ENCODE measurements at regions not wholly inside any gene's neighbourhood (a gene's known extent, or its start where the extent isn't known, plus 50 kb on each side); places are given as distances from the start of the nearest gene placed in this dataset.

DNA sequence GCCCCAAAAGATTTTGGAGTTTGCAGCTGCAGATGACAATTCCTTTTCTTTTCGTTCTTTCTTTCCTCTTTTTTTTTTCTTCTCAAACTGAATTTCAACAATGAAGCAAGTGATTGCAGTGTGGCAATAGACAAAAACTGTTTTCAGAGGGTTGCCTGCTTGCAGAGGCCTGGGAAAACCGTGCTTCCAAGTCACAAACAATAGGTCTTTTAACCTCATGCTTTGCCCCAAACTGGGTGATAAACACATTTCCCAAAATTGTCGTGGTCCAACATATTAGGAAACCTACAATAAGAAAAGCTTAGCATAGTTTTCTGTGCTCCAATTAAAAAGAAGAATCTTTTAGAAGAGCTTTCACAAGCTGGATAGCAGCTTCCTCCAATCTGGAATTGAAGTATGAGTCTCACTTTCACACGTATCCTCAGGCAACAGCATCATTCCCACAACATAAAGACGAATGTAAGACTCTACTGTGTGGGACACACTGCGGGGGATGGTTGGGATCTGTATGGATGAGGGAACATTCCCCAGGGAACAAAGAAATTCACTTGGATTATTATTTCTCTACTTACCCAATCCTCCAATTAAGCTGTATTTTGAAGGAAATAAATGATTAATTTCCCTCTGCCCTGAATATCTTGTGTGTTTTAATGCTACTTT lies 656.1 kb downstream of the RNF144A start:
- DNase-seq (ENCODE audit: low spot score) = no peak

DNA sequence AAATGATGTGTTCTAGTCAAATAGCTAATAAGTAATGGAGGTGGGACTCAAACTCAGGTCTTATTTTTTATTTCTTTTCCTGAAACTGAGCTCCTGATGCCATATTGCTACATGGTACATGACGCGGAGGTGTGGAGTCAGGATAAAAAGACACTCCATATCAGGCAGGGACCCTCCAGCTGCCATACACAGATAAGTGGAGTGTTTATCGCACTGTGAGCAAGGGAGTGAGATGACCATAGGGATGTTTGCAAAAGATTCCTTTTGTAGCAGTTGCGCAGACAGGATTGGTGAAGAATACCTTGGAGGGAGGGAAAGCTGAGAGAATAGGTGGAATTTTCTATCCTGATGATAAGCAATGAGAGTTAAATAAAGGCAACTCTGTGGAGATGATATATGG lies 657.2 kb downstream of the RNF144A start:
- ATAC-seq (no peak), DNase-seq (ENCODE audit: low spot score) (no peak)

More for the DNA sequence above, 656.1 kb downstream of the RNF144A start:
- ATAC-seq = no peak

- no peak for ATAC-seq
- DNase-seq (ENCODE audit: low spot score) = no peak
Observed at GRCh38 chr2:7577769-7578168, 660.6 kb downstream of the RNF144A start.

DNA sequence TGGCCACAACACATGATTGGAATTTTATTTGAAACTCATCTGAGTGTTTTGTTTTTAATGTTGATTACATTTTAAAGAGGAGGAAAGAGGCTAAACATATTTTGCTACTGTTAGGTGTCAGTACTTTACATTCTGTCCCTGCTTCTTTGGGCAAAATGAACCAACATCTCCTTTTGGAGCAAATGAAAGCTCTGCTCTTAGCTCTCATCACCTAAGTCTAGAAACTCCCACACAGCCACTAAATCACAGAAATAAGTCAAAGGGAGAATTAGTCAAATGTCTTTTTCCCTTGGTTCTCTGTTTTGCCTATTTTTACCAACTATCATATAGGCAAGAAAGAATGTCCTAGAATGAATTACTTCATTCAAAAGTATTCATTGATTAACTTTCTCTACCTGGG lies 666.8 kb downstream of the RNF144A start:
- ATAC-seq (no peak), DNase-seq (ENCODE audit: low spot score) (no peak)

GRCh38 chr2:7586898-7587297 lies 669.7 kb downstream of the RNF144A start:
- ATAC-seq (no peak), DNase-seq (ENCODE audit: low spot score) (no peak)

- ATAC-seq (no peak), DNase-seq (ENCODE audit: low spot score) (no peak)
Observed at GRCh38 chr2:7588295-7588694, 671.1 kb downstream of the RNF144A start.

- DNase-seq (ENCODE audit: low spot score) (no peak), ATAC-seq (no peak)
Observed at GRCh38 chr2:7592618-7593140, 675.5 kb downstream of the RNF144A start.

DNA sequence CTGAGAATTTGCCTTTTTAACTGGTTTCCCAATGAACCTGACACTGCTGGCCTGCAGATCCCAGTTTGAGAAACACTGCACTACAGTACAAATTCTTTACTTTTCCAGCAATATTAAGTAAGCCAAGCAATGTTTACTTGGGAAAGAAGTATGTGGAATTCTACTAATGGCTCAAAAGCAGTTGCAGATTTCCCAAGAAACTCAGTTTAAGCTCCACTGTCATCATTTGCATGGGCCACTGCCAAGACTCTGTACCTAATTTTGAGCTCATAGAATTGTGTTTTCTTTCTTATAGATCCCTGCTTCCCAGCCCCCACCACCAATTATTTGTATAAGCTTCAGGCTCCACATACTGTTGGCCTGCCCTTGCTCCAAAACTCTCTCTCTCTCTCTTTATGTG lies 676.1 kb downstream of the RNF144A start:
- ATAC-seq = no peak
- no peak for DNase-seq (ENCODE audit: low spot score)

- DNase-seq (ENCODE audit: low spot score) = no peak
Observed at GRCh38 chr2:7594211-7594610, 677.0 kb downstream of the RNF144A start.

DNA sequence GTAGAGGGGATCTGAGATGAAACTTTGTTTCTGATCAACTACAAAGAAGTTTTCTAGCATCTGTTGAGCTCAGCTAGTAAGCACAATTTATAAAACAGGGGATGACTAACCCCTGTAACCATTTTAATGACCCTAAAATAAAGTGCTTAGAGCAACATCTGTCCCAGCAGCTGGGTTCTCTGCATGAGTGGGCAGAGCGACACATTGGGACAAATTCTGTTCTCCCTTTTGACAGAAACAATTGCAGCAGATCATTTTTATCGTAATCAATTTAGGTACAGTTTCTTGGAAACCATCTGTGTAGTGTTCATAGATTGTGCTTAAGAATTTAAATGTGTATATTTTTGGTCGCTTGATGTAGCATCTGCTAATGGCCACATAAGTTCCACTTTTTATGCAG lies 678.0 kb downstream of the RNF144A start:
- no peak for ATAC-seq

More at GRCh38 chr2:7594211-7594610, 677.0 kb downstream of the RNF144A start:
- ATAC-seq = no peak

DNA sequence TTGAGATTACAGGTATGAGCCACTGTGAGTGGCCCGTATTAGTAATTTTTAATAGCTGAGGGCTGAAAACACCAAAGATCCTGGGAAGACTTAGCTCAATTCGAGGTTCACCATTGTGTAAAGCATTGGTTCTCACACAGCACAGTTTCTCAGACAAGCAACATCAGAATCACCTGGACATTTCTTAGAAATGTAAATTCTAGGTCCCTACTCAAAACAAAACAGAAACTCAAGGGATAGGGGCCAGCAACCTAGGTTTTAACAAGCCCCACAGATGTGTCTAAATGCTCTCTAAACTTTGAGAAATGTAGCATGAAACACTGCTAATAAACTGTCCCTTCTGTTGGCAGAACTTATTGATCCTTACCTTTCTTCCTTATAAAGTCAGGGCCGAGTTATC lies 681.2 kb downstream of the RNF144A start:
- ATAC-seq = no peak
- DNase-seq (ENCODE audit: low spot score) = no peak

More for the DNA sequence above, 678.0 kb downstream of the RNF144A start:
- DNase-seq (ENCODE audit: low spot score) = no peak

DNA sequence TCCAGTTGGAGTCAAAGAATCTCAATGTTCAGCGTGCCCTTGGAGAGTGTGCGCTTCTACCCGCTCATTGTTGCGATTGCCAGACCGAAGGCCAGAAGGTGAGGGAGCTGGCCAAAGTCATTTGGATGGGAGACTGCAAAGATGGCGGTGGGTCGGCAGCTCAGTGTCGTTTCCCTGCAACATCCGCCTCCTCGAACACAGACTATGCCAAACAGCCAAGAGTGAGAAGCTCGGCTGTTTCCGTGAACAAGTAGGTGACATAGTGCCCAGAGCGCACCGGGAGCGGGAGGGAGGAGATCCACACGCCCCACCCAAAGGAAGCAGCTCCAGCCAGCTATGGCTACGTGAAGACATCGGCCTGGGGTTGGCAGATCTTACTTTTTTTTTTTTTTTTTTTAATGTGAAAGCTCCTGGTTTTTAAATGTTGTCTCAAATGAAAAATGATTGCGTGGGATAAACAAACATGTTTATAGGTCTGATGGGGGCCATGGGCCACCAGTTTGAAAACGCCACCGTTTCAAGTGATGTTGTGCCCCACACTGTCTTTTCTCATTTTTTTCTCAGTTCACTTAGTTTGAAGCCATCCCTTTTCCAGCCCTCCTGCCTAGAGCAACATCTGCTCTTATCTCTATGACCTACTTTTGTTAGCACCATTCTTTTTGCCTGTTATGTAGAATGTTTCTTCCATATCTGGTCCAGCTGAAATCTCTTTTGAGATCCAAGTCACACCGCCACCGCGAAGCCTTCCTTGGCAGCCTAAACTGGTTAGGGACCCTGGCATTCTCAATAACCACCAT lies 682.4 kb downstream of the RNF144A start:
- DNase-seq (ENCODE audit: low spot score) (no peak), ATAC-seq (no peak)

DNA sequence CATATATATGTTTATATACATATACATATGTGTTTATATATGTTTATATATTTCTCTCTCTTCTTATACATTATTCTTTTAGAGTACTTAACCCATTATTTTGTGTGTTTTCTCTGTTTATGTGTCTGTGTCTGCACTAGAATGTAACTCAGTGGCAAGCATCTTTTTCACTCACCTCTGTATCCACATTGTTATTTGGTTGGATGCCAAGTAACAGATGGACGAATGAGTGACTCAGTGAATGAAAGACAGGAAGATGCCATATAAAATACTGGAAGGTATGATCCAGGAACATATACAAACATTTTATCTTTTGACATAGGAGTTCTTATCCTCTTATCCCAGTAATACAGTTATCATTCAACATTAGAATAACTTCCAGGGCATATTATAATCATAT lies 684.8 kb downstream of the RNF144A start:
- DNase-seq (ENCODE audit: low spot score) = no peak
- no peak for ATAC-seq

- ATAC-seq (no peak), DNase-seq (ENCODE audit: low spot score) (no peak)
Observed at GRCh38 chr2:7604456-7604855, 687.2 kb downstream of the RNF144A start.

DNA sequence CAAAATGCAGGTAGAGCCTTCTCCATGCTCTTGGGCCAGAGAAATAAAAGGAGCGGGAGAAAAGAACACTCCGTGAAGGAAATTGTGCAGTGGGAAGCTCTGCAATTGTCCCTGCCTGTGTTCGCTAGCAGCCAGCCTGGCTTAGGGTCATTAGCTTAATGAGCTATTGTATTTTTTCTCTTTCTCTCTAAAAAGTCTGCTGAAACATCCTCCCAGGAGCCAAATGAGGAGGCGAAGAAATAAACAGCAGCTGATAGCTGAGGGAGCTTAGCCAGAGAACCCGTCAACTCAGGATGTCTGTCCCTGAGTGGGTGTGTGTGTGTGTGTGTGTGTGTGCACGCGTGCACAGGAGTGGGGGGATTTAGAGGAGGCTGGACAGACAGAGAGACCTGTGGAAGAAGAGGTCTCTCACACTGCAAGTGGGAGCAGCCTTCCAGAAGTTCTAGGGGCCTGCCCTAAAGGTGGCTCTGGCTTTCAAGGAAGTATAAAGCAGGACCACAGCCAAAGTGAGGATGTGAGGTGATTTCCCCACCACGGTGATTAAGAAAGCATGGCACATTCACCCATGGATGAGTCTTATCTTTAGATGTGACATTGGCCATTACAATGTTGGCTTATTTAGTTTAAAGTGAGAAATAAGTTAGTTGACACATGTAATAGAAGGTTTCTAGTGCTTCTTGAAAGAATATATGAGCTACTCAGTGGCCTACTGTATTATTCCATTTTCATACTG lies 690.4 kb downstream of the RNF144A start:
- DNase-seq (ENCODE audit: low spot score) = no peak
- ATAC-seq = no peak

GRCh38 chr2:7609556-7609955 lies 692.3 kb downstream of the RNF144A start:
- DNase-seq (ENCODE audit: low spot score) = no peak
- ATAC-seq = no peak

DNA sequence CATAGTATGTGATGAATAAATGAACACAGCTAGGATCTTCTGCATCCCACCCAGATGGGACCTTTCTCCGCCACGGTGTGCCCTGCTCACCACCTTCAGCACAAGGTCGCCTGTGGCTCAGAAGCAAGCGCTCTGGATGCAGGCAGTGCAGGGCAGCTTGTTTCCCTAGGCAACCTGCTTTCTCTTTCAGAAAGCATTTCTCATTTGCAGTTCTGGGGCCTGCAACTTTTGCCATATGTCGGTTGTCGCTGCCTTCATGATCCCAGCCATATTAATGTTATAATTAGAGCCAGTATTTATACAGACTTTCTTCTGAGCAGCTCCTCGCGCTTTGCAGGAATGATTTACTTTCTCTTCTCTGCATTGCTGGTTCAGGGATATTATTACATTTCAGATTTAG lies 692.8 kb downstream of the RNF144A start:
- DNase-seq (ENCODE audit: low spot score) = no peak

DNA sequence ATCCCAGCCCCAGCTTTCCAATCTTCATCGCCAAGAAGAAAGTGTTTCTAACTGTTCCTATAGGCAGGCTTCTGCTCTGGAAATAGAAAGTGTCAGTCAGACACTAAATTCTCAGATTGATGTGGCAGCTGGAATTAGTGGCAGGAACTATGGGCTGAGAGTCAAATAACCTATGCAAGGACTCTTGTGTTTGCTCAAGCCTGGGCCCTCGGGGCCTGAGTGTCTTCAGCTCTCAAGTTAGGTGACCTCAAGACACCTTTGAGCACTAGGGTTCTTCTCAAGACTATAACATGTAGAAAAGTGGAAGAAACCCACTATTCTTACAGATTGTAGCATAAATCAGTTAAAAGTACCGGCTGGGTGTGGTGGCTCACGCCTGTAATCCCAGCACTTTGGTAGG lies 694.5 kb downstream of the RNF144A start:
- no peak for DNase-seq (ENCODE audit: low spot score)

More for the DNA sequence above, 692.8 kb downstream of the RNF144A start:
- ATAC-seq = no peak

DNA sequence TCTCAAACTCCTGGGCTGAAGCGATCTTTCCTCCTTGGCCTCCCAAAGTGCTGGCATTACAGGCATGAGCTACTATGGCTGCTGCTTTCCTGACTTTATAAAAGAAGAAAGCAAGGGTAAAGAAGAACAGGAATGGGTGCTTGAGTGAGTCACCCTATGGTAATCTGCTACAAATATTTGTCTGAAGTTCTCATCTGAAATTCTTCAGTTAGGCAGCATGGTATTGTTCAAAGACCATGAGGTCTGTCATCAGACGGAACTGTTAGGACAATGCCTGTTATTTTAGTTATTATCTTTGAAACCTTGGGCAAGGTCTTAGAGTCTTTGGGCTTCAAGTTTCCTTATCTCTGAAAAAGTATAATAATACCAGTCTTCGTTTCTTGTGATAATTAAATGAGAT lies 695.8 kb downstream of the RNF144A start:
- ATAC-seq (no peak), DNase-seq (ENCODE audit: low spot score) (no peak)

More for the DNA sequence above, 694.5 kb downstream of the RNF144A start:
- ATAC-seq = no peak

DNA sequence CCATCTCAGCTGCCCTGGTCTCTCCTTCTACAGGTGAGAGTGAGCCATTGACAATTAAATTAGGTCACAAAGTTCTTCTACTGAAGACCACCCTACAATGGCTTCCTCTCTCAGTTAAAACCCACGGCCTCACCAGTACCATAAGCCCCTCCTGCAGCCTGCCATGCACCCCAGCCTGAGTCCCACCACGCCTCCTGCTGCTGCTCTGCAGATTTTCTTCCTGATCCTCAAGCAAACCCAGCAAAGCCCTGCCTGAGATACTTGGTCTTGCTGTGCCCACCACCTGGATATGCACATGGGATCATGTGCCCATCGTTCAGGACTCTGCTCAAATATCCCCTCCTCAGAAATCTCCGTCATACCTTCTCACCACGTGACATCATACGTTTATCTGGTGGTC lies 696.6 kb downstream of the RNF144A start:
- ATAC-seq = no peak
- DNase-seq (ENCODE audit: low spot score) = no peak

GRCh38 chr2:7618031-7618430 lies 700.8 kb downstream of the RNF144A start:
- DNase-seq (ENCODE audit: low spot score) (no peak), ATAC-seq (no peak)
